NB4 (cell line): ENCODE measurements at regions not wholly inside any gene's neighbourhood (a gene's known extent, or its start where the extent isn't known, plus 50 kb on each side); places are given as distances from the start of the nearest gene placed in this dataset.

Source experiments
- DNase-seq: peaks from one replicate; pipeline ENCODE4 v3.0.0; 2010; ENCODE audit warnings: low read depth
- H3K4me3 ChIP-seq: one replicate; pipeline ENCODE4 v1.5.1; 2011; ENCODE audit warnings: mild to moderate bottlenecking, low read depth, low read length, moderate library complexity
- CTCF ChIP-seq: IDR thresholded peaks from one replicate; pipeline ENCODE4 v1.5.1; 2012; ENCODE audit warnings: low read depth, low read length
- MAX ChIP-seq: IDR thresholded peaks from 2 replicates; pipeline ENCODE4 v1.6.1; 2011; ENCODE audit warnings: low read depth, low read length
- MYC ChIP-seq: IDR thresholded peaks from 2 replicates; pipeline ENCODE4 v1.6.1; 2011; ENCODE audit warnings: low read depth, low read length
- POLR2A ChIP-seq: IDR thresholded peaks from 2 replicates; pipeline ENCODE4 v1.6.1; 2011; ENCODE audit warnings: mild to moderate bottlenecking; ENCODE audit not compliant: insufficient read length; ENCODE audit errors: extremely low read depth

GRCh38 chr5:74153255-74153790 lies 487.2 kb downstream of the ENC1 start:
- TF ChIP-seq MAX: no peak
- no peak for TF ChIP-seq CTCF
- no peak for TF ChIP-seq POLR2A
- no peak for TF ChIP-seq MYC
- DNase-seq: no peak
- no peak overlapping the region for H3K4me3 ChIP-seq

GRCh38 chr5:74152625-74153254 lies 487.8 kb downstream of the ENC1 start:
- no peak overlapping the region for H3K4me3 ChIP-seq
- no peak for DNase-seq
- TF ChIP-seq POLR2A (no peak), CTCF (no peak), MYC (no peak), MAX (no peak)

- DNase-seq: no peak
- no peak for TF ChIP-seq MYC
- no peak for TF ChIP-seq CTCF
- TF ChIP-seq POLR2A: no peak
- TF ChIP-seq MAX: no peak
- H3K4me3 ChIP-seq: no peak overlapping the region
Measured at GRCh38 chr5:74152136-74152535, 488.4 kb downstream of the ENC1 start.

GRCh38 chr5:74149395-74149794 lies 491.1 kb downstream of the ENC1 start:
- H3K4me3 ChIP-seq: no peak overlapping the region
- TF ChIP-seq MAX: no peak
- no peak for TF ChIP-seq POLR2A
- TF ChIP-seq MYC: no peak
- no peak for TF ChIP-seq CTCF
- peak; percentile 1 for DNase-seq

GRCh38 chr5:74148321-74148720 lies 492.2 kb downstream of the ENC1 start:
- no peak for TF ChIP-seq POLR2A
- no peak for TF ChIP-seq CTCF
- no peak for TF ChIP-seq MAX
- no peak for TF ChIP-seq MYC
- no peak overlapping the region for H3K4me3 ChIP-seq
- DNase-seq: no peak

GRCh38 chr5:74146796-74147195 lies 493.7 kb downstream of the ENC1 start:
- H3K4me3 ChIP-seq: no peak overlapping the region
- no peak for TF ChIP-seq MYC
- TF ChIP-seq CTCF: no peak
- no peak for TF ChIP-seq MAX
- no peak for TF ChIP-seq POLR2A
- DNase-seq: no peak
